Caco-2 (cell line): ENCODE measurements at regions not wholly inside any gene's neighbourhood (a gene's known extent, or its start where the extent isn't known, plus 50 kb on each side); places are given as distances from the start of the nearest gene placed in this dataset.

ENCODE experiments used
- BruUV-seq: library from RNA; stranded (reverse); fragments of 400-500 nt; replicated peaks from 2 replicates; lab custom pipeline; 2021; lab: Mats Ljungman, UMichigan
- CTCF ChIA-PET: fragments of 300-600 bp; sonication (Branson Sonifier 250); formaldehyde crosslinking; loops from one replicate; lab custom pipeline; 2022; ENCODE audit warnings: antibody characterized with exemption; lab: Charles Lee
- POLR2A ChIA-PET: fragments of 300-600 bp; sonication (Branson Sonifier 250); formaldehyde crosslinking; loops from one replicate; lab custom pipeline; 2022; ENCODE audit warnings: antibody characterized with exemption; lab: Charles Lee
- DNase-seq, 2 experiments: peaks; one replicate each; pipeline versions ENCODE4 v3.0.0 to v3.0.0-alpha.2; 2020 to 2022
- H3K27me3 ChIP-seq: replicated peaks from 2 replicates; pipeline ENCODE4 v1.6.0; 2011; ENCODE audit warnings: low read length; ENCODE audit not compliant: control insufficient read depth, insufficient read depth
- H3K36me3 ChIP-seq: 2 replicates; pipeline ENCODE4 v1.5.1; 2011; ENCODE audit warnings: low read length; ENCODE audit not compliant: control insufficient read depth, insufficient read depth
- H3K4me1 ChIP-seq: fragments of 250-450 bp; sonication (Bioruptor Pico); 2 replicates; pipeline ENCODE4 v1.5.1; 2020; ENCODE audit warnings: mild to moderate bottlenecking
- H3K4me3 ChIP-seq: 2 replicates; pipeline ENCODE4 v1.5.1; 2011; ENCODE audit warnings: low read depth, mild to moderate bottlenecking, control low read depth, low read length
- H3K9me3 ChIP-seq: fragments of 250-450 bp; sonication (Bioruptor Pico); 2 replicates; pipeline ENCODE4 v1.5.1; 2020; ENCODE audit warnings: mild to moderate bottlenecking, moderate library complexity
- H3K27ac Mint-ChIP-seq: one replicate; pipeline ENCODE4 v1.8.0; 2022; ENCODE audit warnings: mixed read lengths; ENCODE audit not compliant: unreplicated experiment
- H3K27me3 Mint-ChIP-seq: one replicate; pipeline ENCODE4 v1.8.0; 2022; ENCODE audit warnings: mixed read lengths; ENCODE audit not compliant: insufficient read depth, unreplicated experiment
- H3K36me3 Mint-ChIP-seq: one replicate; pipeline ENCODE4 v1.8.0; 2022; ENCODE audit warnings: mild to moderate bottlenecking, mixed read lengths; ENCODE audit not compliant: insufficient read depth, unreplicated experiment
- H3K4me1 Mint-ChIP-seq: one replicate; pipeline ENCODE4 v1.8.0; 2022; ENCODE audit warnings: low read depth, mixed read lengths; ENCODE audit not compliant: unreplicated experiment
- H3K4me3 Mint-ChIP-seq: one replicate; pipeline ENCODE4 v1.8.0; 2022; ENCODE audit warnings: mild to moderate bottlenecking, moderate library complexity, mixed read lengths; ENCODE audit not compliant: unreplicated experiment
- H3K9me3 Mint-ChIP-seq: one replicate; pipeline ENCODE4 v1.8.0; 2022; ENCODE audit warnings: mixed read lengths; ENCODE audit not compliant: unreplicated experiment
- intact Hi-C: fragments of 100-400 bp; cut with micrococcal nuclease; formaldehyde crosslinking; loops from one replicate; pipeline ENCODE4 v1.10.0; 2022; ENCODE audit not compliant: unreplicated experiment
- TF ChIP-seq, protein P1 (sequence below), 2 experiments: fragments of 200-600 bp in 1 of 2; IDR thresholded peaks; 1 replicate in 1 of 2; 2 replicates in 1 of 2; pipeline versions ENCODE4 v1.5.1 to v1.8.0; 2011 to 2022; ENCODE audit warnings: antibody characterized with exemption in 1 of 2, control low read depth in 1 of 2, inconsistent platforms in 1 of 2, low read depth in 1 of 2, low read length in 1 of 2, mild to moderate bottlenecking in 1 of 2, moderate library complexity in 1 of 2; ENCODE audit not compliant: insufficient read depth in 1 of 2, severe bottlenecking in 1 of 2, unreplicated experiment in 1 of 2

GRCh38 chr2:16774980-16775898 lies 109.6 kb upstream of the CYRIA start:
- ChIA-PET POLR2A (no interaction called here), CTCF (interaction anchor here (0.7 to 2.2 kb wide), 4 partner anchors 111 to 535 kb away, joined by 3 to 11 read pairs (median 4); no protein-coding TSS in a partner anchor)
- Mint-ChIP-seq H3K27ac (no peak overlapping the region), H3K4me3 (no peak overlapping the region), H3K36me3 (no peaks in the 10 kb centered on the region), H3K9me3 (peaks cover 3% of the 10 kb centered on the region), H3K27me3 (peaks cover 9% of the 10 kb centered on the region), H3K4me1 (no peaks in the 10 kb centered on the region)
- peak in 1 of 2 experiments; percentile 20 for DNase-seq
- Histone ChIP-seq H3K4me3 (no peak overlapping the region), H3K27me3 (no peaks in the 10 kb centered on the region; the same call in none of the 2 replicates), H3K36me3 (no peaks in the 10 kb centered on the region), H3K4me1 (no peaks in the 10 kb centered on the region), H3K9me3 (no peaks in the 10 kb centered on the region)
- BruUV-seq: no TSS peak
- intact Hi-C loops: no loop called here
- TF ChIP-seq, protein P1, sequence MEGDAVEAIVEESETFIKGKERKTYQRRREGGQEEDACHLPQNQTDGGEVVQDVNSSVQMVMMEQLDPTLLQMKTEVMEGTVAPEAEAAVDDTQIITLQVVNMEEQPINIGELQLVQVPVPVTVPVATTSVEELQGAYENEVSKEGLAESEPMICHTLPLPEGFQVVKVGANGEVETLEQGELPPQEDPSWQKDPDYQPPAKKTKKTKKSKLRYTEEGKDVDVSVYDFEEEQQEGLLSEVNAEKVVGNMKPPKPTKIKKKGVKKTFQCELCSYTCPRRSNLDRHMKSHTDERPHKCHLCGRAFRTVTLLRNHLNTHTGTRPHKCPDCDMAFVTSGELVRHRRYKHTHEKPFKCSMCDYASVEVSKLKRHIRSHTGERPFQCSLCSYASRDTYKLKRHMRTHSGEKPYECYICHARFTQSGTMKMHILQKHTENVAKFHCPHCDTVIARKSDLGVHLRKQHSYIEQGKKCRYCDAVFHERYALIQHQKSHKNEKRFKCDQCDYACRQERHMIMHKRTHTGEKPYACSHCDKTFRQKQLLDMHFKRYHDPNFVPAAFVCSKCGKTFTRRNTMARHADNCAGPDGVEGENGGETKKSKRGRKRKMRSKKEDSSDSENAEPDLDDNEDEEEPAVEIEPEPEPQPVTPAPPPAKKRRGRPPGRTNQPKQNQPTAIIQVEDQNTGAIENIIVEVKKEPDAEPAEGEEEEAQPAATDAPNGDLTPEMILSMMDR (IDR thresholded peaks at IDR 0.05; ENCODE audit: insufficient read depth in 1 of 2, low read depth in 1 of 2, low read length in 1 of 2, severe bottlenecking in 1 of 2, unreplicated experiment in 1 of 2): peak in 1 of 2 experiments; percentile 16

GRCh38 chr2:16774091-16774490 lies 108.5 kb upstream of the CYRIA start:
- no peaks in the 10 kb centered on the region; the same call in none of the 2 replicates for H3K27me3 ChIP-seq
- CTCF ChIA-PET: interaction anchor here (2.2 kb wide), 1 partner anchor 536 kb away, joined by 11 read pairs; no protein-coding TSS in a partner anchor
- BruUV-seq: no TSS peak
- intact Hi-C loops: no loop called here
- H3K27me3 Mint-ChIP-seq: peaks cover 16% of the 10 kb centered on the region
- TF ChIP-seq, protein P1 (IDR thresholded peaks at IDR 0.05; ENCODE audit: insufficient read depth in 1 of 2, low read depth in 1 of 2, low read length in 1 of 2, severe bottlenecking in 1 of 2, unreplicated experiment in 1 of 2): no peak
- POLR2A ChIA-PET: no interaction called here
- no peaks in the 10 kb centered on the region for H3K36me3 Mint-ChIP-seq
- no peaks in the 10 kb centered on the region for H3K36me3 ChIP-seq
- no peaks in the 10 kb centered on the region for H3K9me3 ChIP-seq
- H3K4me3 Mint-ChIP-seq: no peak overlapping the region
- no peaks in the 10 kb centered on the region for H3K9me3 Mint-ChIP-seq
- H3K27ac Mint-ChIP-seq: no peak overlapping the region
- no peaks in the 10 kb centered on the region for H3K4me1 Mint-ChIP-seq
- no peak for DNase-seq
- no peaks in the 10 kb centered on the region for H3K4me1 ChIP-seq
- no peak overlapping the region for H3K4me3 ChIP-seq

- DNase-seq: peak in 1 of 2 experiments; percentile 66
- no TSS peak for BruUV-seq
- Mint-ChIP-seq H3K27me3 (peaks cover 18% of the 10 kb centered on the region), H3K27ac (no peak overlapping the region), H3K36me3 (no peaks in the 10 kb centered on the region), H3K9me3 (no peaks in the 10 kb centered on the region), H3K4me3 (no peak overlapping the region), H3K4me1 (no peaks in the 10 kb centered on the region)
- H3K27me3 ChIP-seq: no peaks in the 10 kb centered on the region; the same call in none of the 2 replicates
- no peaks in the 10 kb centered on the region for H3K9me3 ChIP-seq
- CTCF ChIA-PET: interaction anchor here (1.0 to 2.2 kb wide), 3 partner anchors 116 to 537 kb away, joined by 5 to 11 read pairs (median 8); no protein-coding TSS in a partner anchor
- H3K4me3 ChIP-seq: no peak overlapping the region
- TF ChIP-seq, protein P1 (IDR thresholded peaks at IDR 0.05; ENCODE audit: insufficient read depth in 1 of 2, low read depth in 1 of 2, low read length in 1 of 2, severe bottlenecking in 1 of 2, unreplicated experiment in 1 of 2): peak; percentile 64 to 81
- POLR2A ChIA-PET: no interaction called here
- no peaks in the 10 kb centered on the region for H3K4me1 ChIP-seq
- intact Hi-C loops: loop anchor here (1.0 kb wide), 5 partner anchors 117 to 898 kb away; no protein-coding TSS in a partner anchor
- H3K36me3 ChIP-seq: no peaks in the 10 kb centered on the region
Measured at GRCh38 chr2:16773080-16773713, 107.6 kb upstream of the CYRIA start.
